ENCODE measurements at regions not wholly inside any gene's neighbourhood (a gene's known extent, or its start where the extent isn't known, plus 50 kb on each side); places are given as distances from the start of the nearest gene placed in this dataset.

- Histone ChIP-seq H3K4me3 (ENCODE audit: low read length) (no peak overlapping the region), H3K9me3 (ENCODE audit: control insufficient read depth, insufficient read depth, low read length) (no peaks in the 10 kb centered on the region), H3K36me3 (ENCODE audit: control insufficient read depth, insufficient read depth, low read length) (no peaks in the 10 kb centered on the region), H3K27me3 (ENCODE audit: control insufficient read depth, insufficient read depth, low read length) (no peaks in the 10 kb centered on the region), H3K27ac (ENCODE audit: low read length) (no peak overlapping the region), H3K4me1 (ENCODE audit: control insufficient read depth, insufficient read depth, low read length) (no peaks in the 10 kb centered on the region)
- no peaks in the 10 kb centered on the region for H3K4me1 Mint-ChIP-seq
- ATAC-seq: no peak
- WGBS (ENCODE audit: insufficient coverage): 80% methylated on average over 7 of the region's 7 CpGs
- H3K36me3 Mint-ChIP-seq: no peaks in the 10 kb centered on the region
- H3K27me3 Mint-ChIP-seq (ENCODE audit: low read depth in 2 of 2): peaks cover 13 to 14% of the 10 kb centered on the region in 2 donors
- no peak for DNase-seq
- H3K27ac Mint-ChIP-seq: no peak overlapping the region
- no peaks in the 10 kb centered on the region for H3K9me3 Mint-ChIP-seq
- intact Hi-C loops (cut with micrococcal nuclease): no loop called here
- no peak overlapping the region for H3K4me3 Mint-ChIP-seq
- TF ChIP-seq, protein P1, sequence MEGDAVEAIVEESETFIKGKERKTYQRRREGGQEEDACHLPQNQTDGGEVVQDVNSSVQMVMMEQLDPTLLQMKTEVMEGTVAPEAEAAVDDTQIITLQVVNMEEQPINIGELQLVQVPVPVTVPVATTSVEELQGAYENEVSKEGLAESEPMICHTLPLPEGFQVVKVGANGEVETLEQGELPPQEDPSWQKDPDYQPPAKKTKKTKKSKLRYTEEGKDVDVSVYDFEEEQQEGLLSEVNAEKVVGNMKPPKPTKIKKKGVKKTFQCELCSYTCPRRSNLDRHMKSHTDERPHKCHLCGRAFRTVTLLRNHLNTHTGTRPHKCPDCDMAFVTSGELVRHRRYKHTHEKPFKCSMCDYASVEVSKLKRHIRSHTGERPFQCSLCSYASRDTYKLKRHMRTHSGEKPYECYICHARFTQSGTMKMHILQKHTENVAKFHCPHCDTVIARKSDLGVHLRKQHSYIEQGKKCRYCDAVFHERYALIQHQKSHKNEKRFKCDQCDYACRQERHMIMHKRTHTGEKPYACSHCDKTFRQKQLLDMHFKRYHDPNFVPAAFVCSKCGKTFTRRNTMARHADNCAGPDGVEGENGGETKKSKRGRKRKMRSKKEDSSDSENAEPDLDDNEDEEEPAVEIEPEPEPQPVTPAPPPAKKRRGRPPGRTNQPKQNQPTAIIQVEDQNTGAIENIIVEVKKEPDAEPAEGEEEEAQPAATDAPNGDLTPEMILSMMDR (IDR thresholded peaks at IDR 0.05): no peak
These were observed 194.0 kb upstream of the RBMS1 start for GRCh38 chr2:160687629-160688028.

GRCh38 chr2:160689441-160689840 is 195.8 kb upstream of the RBMS1 start:
- H3K4me3 Mint-ChIP-seq: no peak overlapping the region
- Histone ChIP-seq H3K36me3 (ENCODE audit: control insufficient read depth, insufficient read depth, low read length) (no peaks in the 10 kb centered on the region), H3K4me3 (ENCODE audit: low read length) (no peak overlapping the region), H3K27me3 (ENCODE audit: control insufficient read depth, insufficient read depth, low read length) (no peaks in the 10 kb centered on the region), H3K27ac (ENCODE audit: low read length) (no peak overlapping the region), H3K9me3 (ENCODE audit: control insufficient read depth, insufficient read depth, low read length) (no peaks in the 10 kb centered on the region), H3K4me1 (ENCODE audit: control insufficient read depth, insufficient read depth, low read length) (no peaks in the 10 kb centered on the region)
- no peak for ATAC-seq
- no peak overlapping the region for H3K27ac Mint-ChIP-seq
- WGBS (ENCODE audit: insufficient coverage): 100% methylated on average over 1 of the region's 1 CpG
- DNase-seq: no peak
- no peaks in the 10 kb centered on the region for H3K36me3 Mint-ChIP-seq
- intact Hi-C loops (cut with micrococcal nuclease): no loop called here
- TF ChIP-seq, protein P1 (IDR thresholded peaks at IDR 0.05): no peak
- H3K27me3 Mint-ChIP-seq (ENCODE audit: low read depth in 2 of 2): peaks cover 6 to 7% of the 10 kb centered on the region in 2 donors
- no peaks in the 10 kb centered on the region for H3K4me1 Mint-ChIP-seq
- no peaks in the 10 kb centered on the region for H3K9me3 Mint-ChIP-seq

DNA sequence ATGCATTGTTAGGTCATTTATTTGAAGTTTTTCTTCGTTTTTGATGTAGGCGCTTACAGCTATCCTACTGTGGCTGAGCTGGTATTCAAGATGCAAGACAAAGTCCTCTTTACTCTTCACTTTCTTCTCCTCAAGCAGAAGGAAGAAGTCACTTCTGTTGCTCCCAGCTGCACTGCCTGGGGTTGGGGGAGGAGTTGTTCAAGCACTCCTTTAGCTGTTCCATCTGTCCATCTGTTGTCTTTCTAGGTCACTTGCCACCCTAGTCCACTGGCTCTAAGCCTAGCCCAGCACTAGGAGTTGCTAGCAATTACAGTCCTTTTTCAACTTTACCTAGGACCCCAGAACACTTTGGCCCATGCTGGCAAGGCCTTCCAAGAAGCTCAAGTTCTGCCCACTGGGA is 200.6 kb upstream of the RBMS1 start:
- H3K27me3 ChIP-seq (ENCODE audit: control insufficient read depth, insufficient read depth, low read length): no peaks in the 10 kb centered on the region
- Mint-ChIP-seq H3K4me1 (no peaks in the 10 kb centered on the region), H3K9me3 (no peaks in the 10 kb centered on the region), H3K4me3 (no peak overlapping the region), H3K27me3 (ENCODE audit: low read depth in 2 of 2) (peaks cover 0 to 5% of the 10 kb centered on the region in 2 donors), H3K36me3 (no peaks in the 10 kb centered on the region), H3K27ac (no peak overlapping the region)
- ATAC-seq (no peak), DNase-seq (no peak)
- H3K36me3 ChIP-seq (ENCODE audit: control insufficient read depth, insufficient read depth, low read length): no peaks in the 10 kb centered on the region
- TF ChIP-seq, protein P1 (IDR thresholded peaks at IDR 0.05): no peak
- no peak overlapping the region for H3K27ac ChIP-seq (ENCODE audit: low read length)
- H3K4me3 ChIP-seq (ENCODE audit: low read length): no peak overlapping the region
- 94% methylated on average over 2 of the region's 2 CpGs for WGBS (ENCODE audit: insufficient coverage)
- no peaks in the 10 kb centered on the region for H3K9me3 ChIP-seq (ENCODE audit: control insufficient read depth, insufficient read depth, low read length)
- intact Hi-C loops (cut with micrococcal nuclease): no loop called here
- H3K4me1 ChIP-seq (ENCODE audit: control insufficient read depth, insufficient read depth, low read length): no peaks in the 10 kb centered on the region

DNA sequence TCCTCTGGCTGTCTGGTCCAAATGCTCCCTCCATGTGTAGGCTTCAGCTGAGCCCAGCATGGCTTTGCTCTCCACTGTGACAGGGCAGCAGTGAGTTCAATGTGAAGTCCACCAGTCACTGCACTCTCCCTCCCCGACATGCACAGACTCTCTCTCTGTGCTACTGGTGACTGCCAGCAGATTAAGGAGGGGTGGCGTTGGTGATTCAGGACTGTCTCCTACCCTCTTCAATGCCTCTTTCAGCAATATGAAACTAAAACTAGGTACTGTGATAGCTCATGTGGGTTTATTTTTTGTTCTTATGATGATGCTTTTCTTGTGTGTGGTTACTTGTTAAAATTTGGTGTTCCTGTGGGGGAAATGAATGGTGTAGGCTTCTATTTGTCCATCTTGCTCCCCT is 201.0 kb upstream of the RBMS1 start:
- Mint-ChIP-seq H3K4me3 (no peak overlapping the region), H3K36me3 (no peaks in the 10 kb centered on the region), H3K9me3 (no peaks in the 10 kb centered on the region), H3K4me1 (no peaks in the 10 kb centered on the region), H3K27me3 (ENCODE audit: low read depth in 2 of 2) (peaks cover 0 to 5% of the 10 kb centered on the region in 2 donors), H3K27ac (no peak overlapping the region)
- Histone ChIP-seq H3K9me3 (ENCODE audit: control insufficient read depth, insufficient read depth, low read length) (no peaks in the 10 kb centered on the region), H3K4me3 (ENCODE audit: low read length) (no peak overlapping the region), H3K27ac (ENCODE audit: low read length) (no peak overlapping the region), H3K27me3 (ENCODE audit: control insufficient read depth, insufficient read depth, low read length) (no peaks in the 10 kb centered on the region), H3K4me1 (ENCODE audit: control insufficient read depth, insufficient read depth, low read length) (no peaks in the 10 kb centered on the region), H3K36me3 (ENCODE audit: control insufficient read depth, insufficient read depth, low read length) (no peaks in the 10 kb centered on the region)
- TF ChIP-seq, protein P1 (IDR thresholded peaks at IDR 0.05): no peak
- no CpG with 5 or more reads among the region's 2 CpGs for WGBS (ENCODE audit: insufficient coverage)
- no peak for ATAC-seq
- intact Hi-C loops (cut with micrococcal nuclease): no loop called here
- no peak for DNase-seq

Data from natural killer cell (primary cell).